Left ventricle myocardium inferior (tissue), 1 donor: ENCODE measurements at regions not wholly inside any gene's neighbourhood (a gene's known extent, or its start where the extent isn't known, plus 50 kb on each side); places are given as distances from the start of the nearest gene placed in this dataset.

Experiments used
- DNase-seq: peaks from one replicate; pipeline ENCODE4 v3.0.0-alpha.2; 2020
- H3K27ac ChIP-seq: fragments of 200-600 bp; replicated peaks from 2 replicates; pipeline ENCODE4 v1.8.0; 2021
- H3K27me3 ChIP-seq: fragments of 200-600 bp; 2 replicates; pipeline ENCODE4 v1.8.0; 2021; ENCODE audit warnings: low read depth
- H3K36me3 ChIP-seq: fragments of 200-600 bp; 2 replicates; pipeline ENCODE4 v1.8.0; 2021
- H3K4me1 ChIP-seq: fragments of 200-600 bp; 2 replicates; pipeline ENCODE4 v1.8.0; 2021
- H3K4me3 ChIP-seq: fragments of 200-600 bp; 2 replicates; pipeline ENCODE4 v1.8.0; 2021; ENCODE audit warnings: mild to moderate bottlenecking, moderate library complexity
- H3K9me3 ChIP-seq: fragments of 200-600 bp; replicated peaks from 2 replicates; pipeline ENCODE4 v1.8.0; 2021
- CTCF ChIP-seq: fragments of 200-600 bp; IDR thresholded peaks from 2 replicates; pipeline ENCODE4 v1.8.0; 2021; ENCODE audit warnings: antibody characterized with exemption, mild to moderate bottlenecking, borderline replicate concordance
- intact Hi-C: fragments of 100-400 bp; cut with micrococcal nuclease; formaldehyde crosslinking; loops from one replicate; pipeline ENCODE4 v1.11.0; 2022
- donor health status: DM: no; HTN: yes; CAD: no; lungs with severe emphysema.

- Histone ChIP-seq H3K4me3 (no peak overlapping the region), H3K9me3 (no peaks in the 10 kb centered on the region), H3K27ac (no peak overlapping the region), H3K4me1 (peaks cover 16% of the 10 kb centered on the region), H3K27me3 (no peaks in the 10 kb centered on the region), H3K36me3 (no peaks in the 10 kb centered on the region)
- no peak for DNase-seq
- intact Hi-C loops, result loop anchor here (5.0 kb wide), 1 partner anchor 288 kb away; no protein-coding TSS in a partner anchor
- no peak for TF ChIP-seq CTCF
Observed at GRCh38 chr7:94089806-94090205, 85.7 kb upstream of the BET1 start.

GRCh38 chr7:94092980-94093379, 88.8 kb upstream of the BET1 start:
- DNase-seq, result no peak
- Histone ChIP-seq H3K27me3 (no peaks in the 10 kb centered on the region), H3K27ac (no peak overlapping the region), H3K9me3 (no peaks in the 10 kb centered on the region), H3K36me3 (no peaks in the 10 kb centered on the region), H3K4me1 (peaks cover 7% of the 10 kb centered on the region), H3K4me3 (no peak overlapping the region)
- no peak for TF ChIP-seq CTCF
- intact Hi-C loops, result no loop called here

- TF ChIP-seq CTCF, result no peak
- Histone ChIP-seq H3K9me3 (no peaks in the 10 kb centered on the region), H3K4me3 (no peak overlapping the region), H3K27me3 (no peaks in the 10 kb centered on the region), H3K36me3 (no peaks in the 10 kb centered on the region), H3K27ac (no peak overlapping the region), H3K4me1 (no peaks in the 10 kb centered on the region)
- intact Hi-C loops, result no loop called here
- DNase-seq, result no peak
Observed at GRCh38 chr7:94094298-94094697, 90.1 kb upstream of the BET1 start.

GRCh38 chr7:94095316-94096009, 91.3 kb upstream of the BET1 start:
- Histone ChIP-seq H3K4me1 (no peaks in the 10 kb centered on the region), H3K27ac (no peak overlapping the region), H3K36me3 (no peaks in the 10 kb centered on the region), H3K9me3 (peaks cover under 1% of the 10 kb centered on the region), H3K4me3 (no peak overlapping the region), H3K27me3 (no peaks in the 10 kb centered on the region)
- intact Hi-C loops, result no loop called here
- no peak for TF ChIP-seq CTCF
- DNase-seq, result no peak

GRCh38 chr7:94099679-94100078, 95.5 kb upstream of the BET1 start:
- no peak for TF ChIP-seq CTCF
- no peak for DNase-seq
- Histone ChIP-seq H3K27ac (no peak overlapping the region), H3K36me3 (no peaks in the 10 kb centered on the region), H3K9me3 (peaks cover 6% of the 10 kb centered on the region), H3K4me3 (no peak overlapping the region), H3K4me1 (no peaks in the 10 kb centered on the region), H3K27me3 (no peaks in the 10 kb centered on the region)
- intact Hi-C loops, result no loop called here
